ENCODE measurements at regions not wholly inside any gene's neighbourhood (a gene's known extent, or its start where the extent isn't known, plus 50 kb on each side); places are given as distances from the start of the nearest gene placed in this dataset.
"Not testable (repeated sequence)": the region's sequence is repeated elsewhere in the genome, so short reads cannot be mapped to it uniquely, and the experiment has no call there.

GRCh38 chr14:105765893-105766614 lies 239.7 kb downstream of the TMEM121 start:
- TF ChIP-seq, protein P1, sequence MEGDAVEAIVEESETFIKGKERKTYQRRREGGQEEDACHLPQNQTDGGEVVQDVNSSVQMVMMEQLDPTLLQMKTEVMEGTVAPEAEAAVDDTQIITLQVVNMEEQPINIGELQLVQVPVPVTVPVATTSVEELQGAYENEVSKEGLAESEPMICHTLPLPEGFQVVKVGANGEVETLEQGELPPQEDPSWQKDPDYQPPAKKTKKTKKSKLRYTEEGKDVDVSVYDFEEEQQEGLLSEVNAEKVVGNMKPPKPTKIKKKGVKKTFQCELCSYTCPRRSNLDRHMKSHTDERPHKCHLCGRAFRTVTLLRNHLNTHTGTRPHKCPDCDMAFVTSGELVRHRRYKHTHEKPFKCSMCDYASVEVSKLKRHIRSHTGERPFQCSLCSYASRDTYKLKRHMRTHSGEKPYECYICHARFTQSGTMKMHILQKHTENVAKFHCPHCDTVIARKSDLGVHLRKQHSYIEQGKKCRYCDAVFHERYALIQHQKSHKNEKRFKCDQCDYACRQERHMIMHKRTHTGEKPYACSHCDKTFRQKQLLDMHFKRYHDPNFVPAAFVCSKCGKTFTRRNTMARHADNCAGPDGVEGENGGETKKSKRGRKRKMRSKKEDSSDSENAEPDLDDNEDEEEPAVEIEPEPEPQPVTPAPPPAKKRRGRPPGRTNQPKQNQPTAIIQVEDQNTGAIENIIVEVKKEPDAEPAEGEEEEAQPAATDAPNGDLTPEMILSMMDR (conservative IDR thresholded peaks at IDR 0.05; ENCODE audit: low read depth, low read length), result no peak
- no peak overlapping the region for H3K4me3 ChIP-seq (ENCODE audit: low read depth, low read length)
- no peak for DNase-seq (ENCODE audit: low read depth)

- TF ChIP-seq, protein P1 (conservative IDR thresholded peaks at IDR 0.05; ENCODE audit: low read depth, low read length), result no peak
- H3K4me3 ChIP-seq (ENCODE audit: low read depth, low read length), result no peak overlapping the region
- no peak for DNase-seq (ENCODE audit: low read depth)
Observed at GRCh38 chr14:105767315-105767714, 240.9 kb downstream of the TMEM121 start.

DNA sequence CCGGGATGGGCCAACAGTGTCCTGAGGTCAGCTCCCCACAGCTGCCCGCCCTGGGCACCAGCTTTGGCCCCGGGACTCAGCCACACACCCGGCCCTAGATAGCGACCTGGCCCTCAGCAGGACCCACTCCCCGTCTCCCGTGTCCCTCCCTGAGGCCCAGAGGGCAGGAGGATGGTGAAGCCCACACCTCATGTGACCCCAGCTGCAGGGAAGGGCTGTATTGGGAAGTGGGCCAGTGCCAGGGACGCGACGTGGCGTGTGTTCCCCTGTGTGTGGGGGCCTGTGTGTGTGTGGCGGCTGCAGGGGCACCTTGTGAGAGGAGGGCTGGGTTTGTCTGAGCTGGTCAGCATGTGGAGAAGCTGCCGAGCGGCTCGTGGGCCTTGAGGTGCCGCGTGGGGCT lies 241.7 kb downstream of the TMEM121 start:
- H3K4me3 ChIP-seq (ENCODE audit: low read depth, low read length), result not testable (repeated sequence)

GRCh38 chr14:105769061-105769730 lies 242.8 kb downstream of the TMEM121 start:
- DNase-seq (ENCODE audit: low read depth); H3K4me3 ChIP-seq (ENCODE audit: low read depth, low read length): not testable (repeated sequence)

More for the DNA sequence above, 241.7 kb downstream of the TMEM121 start:
- not testable (repeated sequence) for DNase-seq (ENCODE audit: low read depth)

DNA sequence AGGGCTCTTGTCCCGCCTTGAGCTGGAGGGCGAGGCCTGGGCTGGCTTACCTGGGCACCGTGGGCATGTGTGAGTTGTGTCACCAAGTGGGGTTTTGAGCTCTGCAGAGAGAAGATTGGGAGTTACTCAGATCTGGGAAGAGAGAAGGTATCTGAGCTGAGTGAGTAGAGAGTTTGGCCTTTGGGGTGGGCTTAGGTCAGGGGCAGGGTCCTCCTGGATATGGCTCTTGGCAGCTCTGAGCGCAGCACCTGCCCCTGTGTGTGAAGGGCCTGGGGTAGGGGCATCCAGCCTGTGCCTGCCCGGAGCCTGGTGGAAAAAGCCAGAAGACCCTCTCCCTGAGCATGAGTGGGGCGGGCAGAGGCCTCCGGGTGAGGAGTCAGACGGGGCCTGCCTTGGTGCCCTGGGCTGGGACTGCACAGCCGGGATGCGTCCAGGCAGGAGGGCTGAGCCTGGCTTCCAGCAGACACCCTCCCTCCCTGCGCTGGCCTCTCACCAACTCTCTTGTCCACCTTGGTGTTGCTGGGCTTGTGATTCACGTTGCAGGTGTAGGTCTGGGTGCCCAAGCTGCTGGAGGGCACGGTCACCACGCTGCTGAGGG lies 244.3 kb downstream of the TMEM121 start:
- not testable (repeated sequence) for DNase-seq (ENCODE audit: low read depth); H3K4me3 ChIP-seq (ENCODE audit: low read depth, low read length)

DNA sequence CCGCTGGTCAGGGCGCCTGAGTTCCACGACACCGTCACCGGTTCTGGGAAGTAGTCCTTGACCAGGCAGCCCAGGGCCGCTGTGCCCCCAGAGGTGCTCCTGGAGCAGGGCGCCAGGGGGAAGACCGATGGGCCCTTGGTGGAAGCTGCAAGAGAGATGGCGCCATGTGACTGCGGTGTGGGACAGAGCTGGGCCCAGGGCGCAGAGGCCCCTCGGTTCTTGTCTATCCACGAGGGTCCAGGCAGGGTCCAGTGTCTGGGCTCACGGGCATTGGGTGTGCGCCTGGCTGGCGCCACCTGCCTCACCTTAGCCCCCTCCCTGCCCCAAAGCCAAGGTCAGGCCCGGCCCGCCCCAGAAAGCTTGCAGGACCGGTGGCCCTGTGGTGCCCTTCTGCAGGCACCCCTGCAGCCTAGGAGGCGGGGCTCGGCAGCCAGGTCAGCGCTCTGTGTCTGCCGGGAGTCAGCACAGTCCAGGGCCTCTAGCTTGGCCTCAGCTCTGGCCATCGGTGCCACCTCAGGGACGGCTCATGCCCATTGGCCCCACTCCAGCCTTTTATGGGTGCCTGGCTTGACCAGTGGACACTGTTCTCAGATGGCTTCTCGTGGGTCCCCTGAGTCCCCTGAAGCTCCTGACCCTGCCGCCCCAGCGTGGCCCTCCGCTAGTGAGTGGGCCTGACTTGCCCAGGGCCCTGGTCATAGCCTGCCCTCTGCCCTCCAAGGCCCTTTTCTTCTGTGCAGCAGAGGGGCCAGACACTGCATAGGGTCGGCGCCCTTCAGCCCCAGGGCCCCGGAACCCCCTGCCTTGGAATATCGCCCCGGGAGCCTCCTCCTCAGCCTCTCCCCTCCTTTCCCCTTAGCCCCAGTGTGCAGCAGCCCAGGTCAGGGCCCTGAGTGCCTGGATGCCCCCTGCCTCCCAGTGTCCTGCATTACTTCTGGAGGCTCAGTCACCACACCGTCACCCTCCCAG lies 245.2 kb downstream of the TMEM121 start:
- not testable (repeated sequence) for DNase-seq (ENCODE audit: low read depth)

DNA sequence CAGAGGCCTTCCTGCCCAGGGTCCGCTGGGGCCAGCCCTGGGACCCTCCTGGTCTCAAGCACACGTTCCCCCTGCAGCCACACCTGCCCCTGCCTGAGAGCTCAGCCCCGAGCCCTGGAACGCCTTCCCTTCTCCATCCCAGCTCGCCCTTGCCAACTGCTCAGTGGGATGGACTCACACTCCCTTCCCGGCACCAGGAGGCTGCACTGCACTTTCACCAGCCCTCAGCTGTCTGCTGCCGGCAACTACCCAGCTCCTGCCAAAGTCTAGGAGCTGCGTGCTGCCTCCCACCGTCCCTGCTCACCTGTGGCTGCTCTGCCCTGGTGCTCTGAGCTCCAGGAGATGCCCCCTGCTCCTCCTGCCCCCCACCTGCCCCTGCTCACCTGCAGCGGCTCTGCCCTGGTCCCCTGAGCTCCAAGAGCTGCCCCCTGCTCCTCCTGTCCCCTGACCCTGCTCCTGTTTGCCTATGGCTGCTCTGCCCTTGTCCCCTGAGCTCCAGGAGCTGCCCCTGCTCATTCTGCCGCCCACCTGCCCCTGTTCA lies 246.4 kb downstream of the TMEM121 start:
- not testable (repeated sequence) for H3K4me3 ChIP-seq (ENCODE audit: low read depth, low read length); DNase-seq (ENCODE audit: low read depth)

More for the DNA sequence above, 245.2 kb downstream of the TMEM121 start:
- H3K4me3 ChIP-seq (ENCODE audit: low read depth, low read length), result not testable (repeated sequence)

DNA sequence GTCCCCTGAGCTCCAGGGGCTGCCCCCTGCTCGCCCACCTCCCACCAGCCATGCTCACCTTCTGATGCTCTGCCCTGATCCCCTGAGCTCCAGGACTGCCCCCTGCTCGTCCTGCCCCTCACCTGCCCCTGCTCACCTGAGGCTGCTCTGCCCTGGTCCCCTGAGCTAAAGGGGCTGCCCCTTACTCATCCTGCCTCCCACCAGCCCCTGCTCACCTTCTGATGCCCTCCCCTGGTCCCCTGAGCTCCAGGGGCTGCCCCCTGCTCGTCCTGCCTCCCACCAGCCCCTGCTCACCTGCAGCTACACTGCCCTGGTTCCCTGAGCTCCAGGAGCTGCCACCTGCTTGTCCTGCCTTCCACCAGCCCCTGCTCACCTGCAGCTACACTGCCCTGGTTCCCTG lies 247.2 kb downstream of the TMEM121 start:
- no peak overlapping the region for H3K4me3 ChIP-seq (ENCODE audit: low read depth, low read length)
- TF ChIP-seq, protein P1 (conservative IDR thresholded peaks at IDR 0.05; ENCODE audit: low read depth, low read length), result no peak
- no peak for DNase-seq (ENCODE audit: low read depth)

GRCh38 chr14:105774001-105774400 lies 247.6 kb downstream of the TMEM121 start:
- no peak for DNase-seq (ENCODE audit: low read depth)
- TF ChIP-seq, protein P1 (conservative IDR thresholded peaks at IDR 0.05; ENCODE audit: low read depth, low read length), result no peak
- no peak overlapping the region for H3K4me3 ChIP-seq (ENCODE audit: low read depth, low read length)

DNA sequence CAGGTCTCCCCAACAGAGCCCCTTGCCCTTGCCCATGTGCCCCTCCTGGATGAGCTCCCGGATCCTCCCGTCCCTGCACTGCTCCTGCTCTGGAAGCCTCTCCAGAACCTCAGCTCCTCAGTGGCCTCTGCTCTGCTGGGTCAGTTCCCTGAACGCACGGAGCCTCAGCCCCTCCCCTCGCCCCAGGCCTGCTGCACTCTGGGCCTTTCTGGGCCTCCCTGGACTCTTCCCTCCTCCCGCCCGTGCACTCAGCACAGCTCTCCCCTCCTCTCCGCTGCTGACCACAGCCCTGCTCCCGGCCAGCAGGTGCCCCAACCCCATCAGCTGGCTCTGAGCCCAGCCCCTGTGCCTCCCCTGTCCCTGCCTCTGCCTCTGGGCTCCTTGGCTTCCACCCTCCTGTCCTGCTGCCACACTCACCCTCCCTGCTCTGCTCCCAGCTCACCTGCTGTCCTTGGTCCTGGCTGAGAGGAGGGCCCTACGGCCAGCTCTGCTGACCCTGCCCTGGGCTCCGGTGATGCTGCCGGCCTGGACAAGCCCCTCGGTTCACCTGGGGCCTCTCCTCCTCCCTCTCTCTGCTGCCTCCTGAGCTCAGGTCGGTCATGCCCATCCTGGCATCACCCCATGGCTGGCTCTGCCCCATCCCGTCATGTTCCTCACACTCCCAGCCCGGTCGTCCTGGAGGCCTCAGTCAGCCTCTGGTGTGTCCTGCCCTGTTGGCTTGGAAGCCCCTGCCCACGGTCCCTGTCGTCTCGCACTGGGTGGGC lies 248.4 kb downstream of the TMEM121 start:
- H3K4me3 ChIP-seq (ENCODE audit: low read depth, low read length); DNase-seq (ENCODE audit: low read depth): not testable (repeated sequence)

DNA sequence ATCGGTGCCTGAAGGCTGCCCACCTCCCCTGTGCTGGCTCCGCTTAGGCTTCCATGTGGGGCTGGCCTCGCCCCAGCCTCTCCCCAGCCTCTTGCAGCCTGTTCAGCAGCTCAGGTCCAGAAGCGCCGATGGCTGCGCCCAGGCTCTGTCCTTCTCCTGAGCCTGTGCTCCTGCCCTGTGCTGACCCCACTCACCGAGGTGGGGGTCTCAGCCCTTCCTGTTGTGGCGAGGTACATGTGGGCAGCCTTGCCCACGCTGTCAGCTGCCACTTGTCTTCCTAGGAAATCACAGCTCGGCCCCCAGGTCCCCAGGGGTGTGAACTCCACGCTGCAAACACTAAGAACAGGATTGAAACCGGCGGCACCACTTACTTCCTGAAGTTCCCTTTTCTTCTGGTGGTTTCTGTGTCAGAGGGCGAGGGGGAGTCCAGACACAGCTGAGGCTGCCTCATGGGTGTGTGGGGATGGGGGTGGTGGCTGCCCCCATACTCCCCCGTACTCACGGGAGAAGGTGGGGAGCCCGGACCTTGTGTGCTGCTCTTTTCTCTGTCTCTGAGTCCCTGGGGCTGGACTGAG lies 249.1 kb downstream of the TMEM121 start:
- DNase-seq (ENCODE audit: low read depth); H3K4me3 ChIP-seq (ENCODE audit: low read depth, low read length): not testable (repeated sequence)

GRCh38 chr14:105776112-105776511 lies 249.7 kb downstream of the TMEM121 start:
- not testable (repeated sequence) for H3K4me3 ChIP-seq (ENCODE audit: low read depth, low read length); DNase-seq (ENCODE audit: low read depth)
